Neural crest cell (in vitro differentiated cells): ENCODE measurements at regions not wholly inside any gene's neighbourhood (a gene's known extent, or its start where the extent isn't known, plus 50 kb on each side); places are given as distances from the start of the nearest gene placed in this dataset.

Experiments used
- DNase-seq: peaks from one replicate; pipeline ENCODE4 v3.0.0; 2021; ENCODE audit warnings: low read depth, mixed read lengths, low spot score
- H3K27ac Mint-ChIP-seq: one replicate; pipeline ENCODE4 v1.8.0; 2021; ENCODE audit warnings: mild to moderate bottlenecking, mixed read lengths; ENCODE audit not compliant: unreplicated experiment
- H3K27me3 Mint-ChIP-seq: 2 replicates; pipeline ENCODE4 v1.8.0; 2021; ENCODE audit warnings: low read depth, mild to moderate bottlenecking, mixed read lengths
- H3K36me3 Mint-ChIP-seq: 2 replicates; pipeline ENCODE4 v1.8.0; 2021; ENCODE audit warnings: low read depth, mild to moderate bottlenecking, mixed read lengths
- H3K4me1 Mint-ChIP-seq: 2 replicates; pipeline ENCODE4 v1.8.0; 2021; ENCODE audit warnings: mixed read lengths
- H3K4me3 Mint-ChIP-seq: one replicate; pipeline ENCODE4 v1.8.0; 2021; ENCODE audit warnings: mild to moderate bottlenecking, mixed read lengths
- H3K9me3 Mint-ChIP-seq: 2 replicates; pipeline ENCODE4 v1.8.0; 2021; ENCODE audit warnings: mixed read lengths
- CTCF ChIP-seq: fragments of 200-600 bp; sonication (generic); conservative IDR thresholded peaks from 2 replicates; pipeline ENCODE4 v1.5.0; 2021; ENCODE audit warnings: antibody characterized with exemption, mild to moderate bottlenecking

- H3K27ac Mint-ChIP-seq, result no peak overlapping the region
- no peak for DNase-seq
- TF ChIP-seq CTCF, result no peak
- H3K4me1 Mint-ChIP-seq, result no peaks in the 10 kb centered on the region
- no peaks in the 10 kb centered on the region for H3K27me3 Mint-ChIP-seq
- no peak overlapping the region for H3K4me3 Mint-ChIP-seq
- no peaks in the 10 kb centered on the region for H3K9me3 Mint-ChIP-seq
- H3K36me3 Mint-ChIP-seq, result no peaks in the 10 kb centered on the region
Measured at GRCh38 chr13:62022369-62022768, 606.7 kb upstream of the PCDH20 start.

GRCh38 chr13:62019858-62020257 is 604.2 kb upstream of the PCDH20 start:
- no peaks in the 10 kb centered on the region for H3K27me3 Mint-ChIP-seq
- H3K36me3 Mint-ChIP-seq, result no peaks in the 10 kb centered on the region
- H3K9me3 Mint-ChIP-seq, result no peaks in the 10 kb centered on the region
- TF ChIP-seq CTCF, result no peak
- no peak for DNase-seq
- no peak overlapping the region for H3K27ac Mint-ChIP-seq
- H3K4me1 Mint-ChIP-seq, result no peaks in the 10 kb centered on the region
- no peak overlapping the region for H3K4me3 Mint-ChIP-seq

GRCh38 chr13:62014299-62014698 is 598.6 kb upstream of the PCDH20 start:
- H3K27me3 Mint-ChIP-seq, result no peaks in the 10 kb centered on the region
- H3K9me3 Mint-ChIP-seq, result no peaks in the 10 kb centered on the region
- no peak overlapping the region for H3K27ac Mint-ChIP-seq
- H3K36me3 Mint-ChIP-seq, result no peaks in the 10 kb centered on the region
- no peaks in the 10 kb centered on the region for H3K4me1 Mint-ChIP-seq
- TF ChIP-seq CTCF, result peak; percentile 69
- H3K4me3 Mint-ChIP-seq, result no peak overlapping the region
- DNase-seq, result no peak

DNA sequence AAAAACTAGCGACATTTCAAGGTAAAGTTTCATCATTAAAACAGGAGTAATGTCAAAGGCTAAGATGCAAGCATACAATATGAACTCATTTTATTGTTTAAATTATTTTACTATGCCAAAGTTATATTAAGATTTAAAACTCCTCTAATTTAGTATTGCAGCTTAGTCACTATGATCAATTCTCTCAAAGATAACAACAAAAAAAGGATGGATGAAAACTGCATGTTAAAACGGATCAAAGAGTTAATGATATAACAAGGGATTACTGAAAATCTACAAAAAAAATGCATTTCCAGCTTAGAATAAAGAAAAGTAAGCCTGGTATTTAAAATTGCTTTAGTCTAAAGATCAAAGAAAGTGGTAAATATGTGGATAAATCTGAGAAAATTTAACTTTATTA is 587.8 kb upstream of the PCDH20 start:
- no peaks in the 10 kb centered on the region for H3K9me3 Mint-ChIP-seq
- no peaks in the 10 kb centered on the region for H3K27me3 Mint-ChIP-seq
- H3K36me3 Mint-ChIP-seq, result no peaks in the 10 kb centered on the region
- no peak for DNase-seq
- no peaks in the 10 kb centered on the region for H3K4me1 Mint-ChIP-seq
- no peak overlapping the region for H3K27ac Mint-ChIP-seq
- TF ChIP-seq CTCF, result no peak
- no peak overlapping the region for H3K4me3 Mint-ChIP-seq

- peaks cover 10% of the 10 kb centered on the region for H3K9me3 Mint-ChIP-seq
- H3K27ac Mint-ChIP-seq, result no peak overlapping the region
- no peak for DNase-seq
- H3K36me3 Mint-ChIP-seq, result no peaks in the 10 kb centered on the region
- H3K27me3 Mint-ChIP-seq, result no peaks in the 10 kb centered on the region
- no peak overlapping the region for H3K4me3 Mint-ChIP-seq
- TF ChIP-seq CTCF, result no peak
- no peaks in the 10 kb centered on the region for H3K4me1 Mint-ChIP-seq
Measured at GRCh38 chr13:61994174-61994573, 578.5 kb upstream of the PCDH20 start.

DNA sequence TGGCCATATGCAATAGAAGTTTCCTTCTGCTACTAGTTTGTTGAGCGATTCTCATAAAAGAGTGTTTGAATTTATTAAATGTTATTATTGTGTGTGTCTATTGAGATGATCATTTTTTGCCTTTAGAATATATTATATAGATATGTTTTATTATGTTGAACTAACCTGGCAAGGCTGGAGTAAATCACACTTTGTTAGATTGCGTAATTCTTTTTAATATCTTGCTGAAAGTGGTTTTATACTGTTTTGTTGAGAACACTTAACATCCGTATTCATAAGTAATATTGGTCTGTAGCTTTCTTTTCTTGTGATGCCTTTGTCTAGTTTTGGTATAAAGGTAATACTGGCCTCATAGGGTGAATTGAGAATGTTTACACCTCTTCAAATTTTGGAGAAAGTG is 574.3 kb upstream of the PCDH20 start:
- TF ChIP-seq CTCF, result no peak
- peaks cover 6% of the 10 kb centered on the region for H3K9me3 Mint-ChIP-seq
- H3K4me3 Mint-ChIP-seq, result no peak overlapping the region
- no peaks in the 10 kb centered on the region for H3K27me3 Mint-ChIP-seq
- H3K36me3 Mint-ChIP-seq, result no peaks in the 10 kb centered on the region
- DNase-seq, result no peak
- H3K27ac Mint-ChIP-seq, result no peak overlapping the region
- no peaks in the 10 kb centered on the region for H3K4me1 Mint-ChIP-seq
